ENCODE measurements at regions not wholly inside any gene's neighbourhood (a gene's known extent, or its start where the extent isn't known, plus 50 kb on each side); places are given as distances from the start of the nearest gene placed in this dataset.

DNA sequence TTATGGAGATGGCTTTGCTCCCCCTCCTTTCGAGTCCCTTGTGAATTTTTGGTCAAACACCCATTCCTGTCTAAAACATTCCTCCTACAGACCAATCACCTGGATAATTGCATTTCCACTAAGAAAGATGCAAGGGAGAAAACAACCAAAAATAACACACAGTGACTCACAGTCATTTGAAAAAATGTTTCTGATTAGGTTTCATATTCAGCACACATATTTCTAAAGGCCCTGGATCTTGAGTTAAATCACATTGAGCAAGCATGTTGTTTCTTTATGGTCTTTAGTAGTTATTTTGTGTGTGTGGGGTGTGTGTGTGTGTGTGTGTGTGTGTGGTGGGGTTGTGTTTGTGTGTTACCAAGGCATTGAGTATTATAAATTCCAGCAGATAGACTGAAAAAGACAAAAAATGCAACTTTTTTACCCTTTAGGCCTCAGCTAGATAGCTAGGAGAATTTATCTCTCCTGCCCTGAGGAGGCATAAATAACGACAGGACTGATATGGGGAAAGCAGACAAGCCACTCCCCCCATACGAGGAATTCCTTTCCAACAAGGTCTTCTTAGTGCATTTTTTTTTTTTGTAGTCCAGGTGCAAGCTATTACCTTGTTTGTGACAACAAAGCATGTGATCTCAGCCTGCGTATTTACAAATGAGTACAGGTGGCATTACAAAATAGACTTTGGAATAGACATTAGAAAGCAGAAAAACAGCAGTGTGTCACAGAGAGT, 265.4 kb upstream of the ADGRL3 start:
- TF ChIP-seq EZH2 (IDR thresholded peaks at IDR 0.05; ENCODE audit: insufficient read depth, poor library complexity, severe bottlenecking) (no peak), EZH2phosphoT487 (IDR thresholded peaks at IDR 0.05; ENCODE audit: insufficient read depth, low read depth) (no peak)

Data from GM23248 (cell line).